ENCODE measurements at regions not wholly inside any gene's neighbourhood (a gene's known extent, or its start where the extent isn't known, plus 50 kb on each side); places are given as distances from the start of the nearest gene placed in this dataset.

DNA sequence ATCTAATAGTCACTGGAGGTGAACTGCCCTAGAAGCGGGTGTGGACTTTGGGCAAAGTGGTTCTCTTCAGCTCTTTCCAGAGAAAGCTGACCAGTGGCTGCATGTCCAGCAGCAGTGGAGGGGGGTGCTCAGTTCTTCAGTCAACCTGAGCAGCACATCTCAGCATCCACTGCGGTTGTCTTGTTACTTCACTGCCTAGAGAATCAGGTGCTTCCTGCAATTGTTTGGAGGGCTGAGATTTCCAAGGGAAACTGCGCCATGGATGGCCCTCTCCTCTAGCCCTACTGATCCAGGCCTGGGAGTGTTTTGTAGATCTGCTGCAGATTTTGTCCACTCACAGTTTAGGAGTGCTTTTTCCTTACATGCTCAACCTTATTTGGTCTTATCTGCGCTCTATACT lies 65.6 kb upstream of the CFAP161 start:
- TF ChIP-seq, protein P1, sequence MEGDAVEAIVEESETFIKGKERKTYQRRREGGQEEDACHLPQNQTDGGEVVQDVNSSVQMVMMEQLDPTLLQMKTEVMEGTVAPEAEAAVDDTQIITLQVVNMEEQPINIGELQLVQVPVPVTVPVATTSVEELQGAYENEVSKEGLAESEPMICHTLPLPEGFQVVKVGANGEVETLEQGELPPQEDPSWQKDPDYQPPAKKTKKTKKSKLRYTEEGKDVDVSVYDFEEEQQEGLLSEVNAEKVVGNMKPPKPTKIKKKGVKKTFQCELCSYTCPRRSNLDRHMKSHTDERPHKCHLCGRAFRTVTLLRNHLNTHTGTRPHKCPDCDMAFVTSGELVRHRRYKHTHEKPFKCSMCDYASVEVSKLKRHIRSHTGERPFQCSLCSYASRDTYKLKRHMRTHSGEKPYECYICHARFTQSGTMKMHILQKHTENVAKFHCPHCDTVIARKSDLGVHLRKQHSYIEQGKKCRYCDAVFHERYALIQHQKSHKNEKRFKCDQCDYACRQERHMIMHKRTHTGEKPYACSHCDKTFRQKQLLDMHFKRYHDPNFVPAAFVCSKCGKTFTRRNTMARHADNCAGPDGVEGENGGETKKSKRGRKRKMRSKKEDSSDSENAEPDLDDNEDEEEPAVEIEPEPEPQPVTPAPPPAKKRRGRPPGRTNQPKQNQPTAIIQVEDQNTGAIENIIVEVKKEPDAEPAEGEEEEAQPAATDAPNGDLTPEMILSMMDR (IDR thresholded peaks at IDR 0.05): no peak
- TF ChIP-seq EZH2 (IDR thresholded peaks at IDR 0.05): no peak
- no peak for TF ChIP-seq EZH2phosphoT487 (IDR thresholded peaks at IDR 0.05)

Data from neural progenitor cell (in vitro differentiated cells).